EL (cell line): ENCODE measurements at regions not wholly inside any gene's neighbourhood (a gene's known extent, or its start where the extent isn't known, plus 50 kb on each side); places are given as distances from the start of the nearest gene placed in this dataset.
"Not testable (repeated sequence)": the region's sequence is repeated elsewhere in the genome, so short reads cannot be mapped to it uniquely, and the experiment has no call there.

Experiments used
- DNase-seq: peaks from one replicate; pipeline ENCODE4 v3.0.0-alpha.2; 2016

- no peak for DNase-seq
Observed at GRCh38 chr4:100630341-100630740, 112.5 kb upstream of the EMCN start.

GRCh38 chr4:100609810-100610209 is 92.0 kb upstream of the EMCN start:
- no peak for DNase-seq

- not testable (repeated sequence) for DNase-seq
Observed at GRCh38 chr4:100608651-100609050, 90.8 kb upstream of the EMCN start.

DNA sequence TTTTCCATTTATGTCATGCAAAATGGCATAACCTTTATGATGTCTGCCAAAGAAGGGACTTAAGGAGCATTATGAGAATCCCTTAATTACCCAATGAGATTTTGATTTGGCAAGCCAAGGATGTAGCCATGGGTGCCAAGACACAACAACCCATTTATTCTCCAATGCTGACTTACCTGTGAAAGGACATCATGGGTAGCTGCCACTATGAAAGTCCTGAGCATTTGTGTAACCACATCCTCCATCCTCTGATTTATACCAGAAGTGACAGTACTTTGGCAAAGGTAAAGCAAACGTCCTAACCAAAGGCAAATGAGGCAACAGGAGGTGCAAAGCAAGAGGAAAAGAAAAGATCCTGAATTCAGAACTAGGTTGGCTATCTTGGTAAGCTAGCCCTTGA is 87.3 kb upstream of the EMCN start:
- no peak for DNase-seq

DNA sequence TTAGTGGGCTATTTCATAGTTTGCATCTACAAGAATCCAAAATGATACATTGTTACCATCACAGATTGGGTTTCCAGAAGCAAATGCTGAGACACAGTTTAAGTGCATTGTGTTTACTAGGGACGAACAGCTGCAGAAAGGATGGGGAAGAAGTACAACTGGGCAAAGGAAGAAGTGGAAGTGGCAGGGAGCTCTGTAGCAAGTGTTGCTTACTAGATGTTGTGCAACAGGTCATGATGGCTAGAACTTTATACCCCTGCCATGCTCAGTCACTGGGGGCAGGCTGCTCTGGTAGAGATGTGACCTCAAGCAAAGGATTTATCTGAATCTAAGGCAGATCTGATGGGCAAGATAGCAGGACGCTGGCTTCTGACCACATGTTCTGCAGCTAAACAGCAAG is 76.1 kb upstream of the EMCN start:
- DNase-seq = no peak

- DNase-seq = no peak
Observed at GRCh38 chr4:100591161-100591876, 73.5 kb upstream of the EMCN start.

- DNase-seq = no peak
Observed at GRCh38 chr4:100590325-100590724, 72.5 kb upstream of the EMCN start.

- DNase-seq = no peak
Observed at GRCh38 chr4:100588076-100588475, 70.3 kb upstream of the EMCN start.

GRCh38 chr4:100582146-100582545 is 64.3 kb upstream of the EMCN start:
- no peak for DNase-seq

DNA sequence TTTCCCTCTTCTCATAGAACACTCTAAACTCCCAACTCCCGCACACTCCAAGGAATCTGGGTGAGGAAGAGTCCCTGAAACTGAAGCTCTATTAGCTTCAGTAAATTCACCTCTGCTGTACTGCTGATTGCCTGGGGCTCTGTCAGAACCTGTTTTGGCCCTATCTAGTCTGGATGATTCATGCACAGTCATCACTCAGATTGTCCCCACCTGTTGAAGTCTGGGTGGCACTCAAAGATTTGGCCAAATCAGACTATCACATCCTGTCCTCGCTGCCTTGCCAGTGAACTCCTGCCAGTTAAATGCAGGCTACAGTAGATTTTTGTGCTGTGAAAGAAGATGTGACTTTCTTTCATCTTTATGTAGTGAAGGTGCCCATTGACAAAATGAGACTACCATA is 63.5 kb upstream of the EMCN start:
- peak; percentile 1 for DNase-seq

DNA sequence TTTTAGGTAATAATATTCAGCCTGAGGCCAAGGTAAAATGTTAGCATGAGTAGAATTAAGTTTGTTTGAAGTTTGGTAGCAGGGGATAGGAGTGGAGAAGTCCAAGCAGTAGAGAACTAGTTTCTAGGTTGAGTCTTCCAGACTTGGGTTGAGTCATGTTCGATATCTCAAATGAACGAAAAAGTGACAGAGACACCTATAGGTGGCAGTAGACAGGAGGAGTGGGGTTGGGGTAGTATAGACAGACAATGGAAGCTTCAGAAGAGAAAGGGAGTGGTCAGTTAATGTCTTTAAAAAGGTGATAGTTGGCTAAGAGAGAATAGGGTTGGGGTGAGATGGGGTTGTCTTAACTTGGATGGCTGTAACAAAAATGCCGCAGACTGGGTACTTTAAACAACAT is 58.7 kb upstream of the EMCN start:
- no peak for DNase-seq

DNA sequence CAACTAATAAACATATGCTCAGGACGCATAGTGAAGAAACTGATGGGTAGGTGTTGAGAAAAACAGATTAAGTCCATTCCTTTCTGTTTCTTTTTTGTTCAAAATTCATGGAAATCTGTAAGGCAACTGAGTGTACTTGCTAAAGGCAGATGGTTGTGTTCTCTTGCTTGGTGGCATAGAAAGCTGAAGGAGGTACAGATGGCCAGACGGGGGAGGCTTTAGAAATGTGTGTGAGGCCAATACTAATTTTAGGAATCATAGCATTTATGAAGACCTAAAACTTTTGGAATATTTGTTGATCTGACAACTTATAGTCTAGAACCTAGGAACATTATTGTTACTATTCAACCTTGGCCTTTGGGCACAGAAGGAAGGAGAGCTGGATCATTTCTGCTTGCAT is 56.8 kb upstream of the EMCN start:
- no peak for DNase-seq

GRCh38 chr4:100569196-100569595 is 51.4 kb upstream of the EMCN start:
- DNase-seq = no peak
